K562 (cell line): ENCODE measurements at regions not wholly inside any gene's neighbourhood (a gene's known extent, or its start where the extent isn't known, plus 50 kb on each side); places are given as distances from the start of the nearest gene placed in this dataset.

Source experiments
- ATAC-seq: fragments of 200-7000 bp; cut with Tn5 transposase; 3 replicates; pipeline ENCODE4 v1.9.1; 2020; ENCODE audit warnings: moderate library complexity
- BruUV-seq: library from RNA; stranded (reverse); fragments of 400-500 nt; replicated peaks from 2 replicates; lab custom pipeline; 2021; lab: Mats Ljungman, UMichigan
- CTCF ChIA-PET: fragments of 300-600 bp; formaldehyde crosslinking; extraction: SDS; loops from one replicate; lab custom pipeline; 2021; ENCODE audit warnings: low intra/inter-chr PET ratio; lab: Yijun Ruan, JAX
- POLR2A ChIA-PET: fragments of 300-600, 350-650 bp; sonication (Branson Sonifier 250); formaldehyde crosslinking; extraction: SDS; loops from one replicate; lab custom pipeline; 2021; ENCODE audit warnings: antibody characterized with exemption, inconsistent platforms; lab: Yijun Ruan, JAX
- DNase-seq, 4 experiments: peaks; one replicate each; pipeline versions ENCODE4 v3.0.0 to v3.0.0-alpha.2; 2011 to 2018; ENCODE audit warnings: low spot score in 3 of 4, mixed read lengths in 3 of 4; ENCODE audit errors: extremely low read depth in 1 of 4
- FAIRE-seq: peaks from 2 replicates; lab custom pipeline; 2011; peaks lifted over from hg19 to GRCh38; lab: Jason Lieb, UNC
- H2AFZ ChIP-seq: 2 replicates; pipeline ENCODE4 v1.6.0; 2011; ENCODE audit warnings: low read depth, low read length, control low read depth, inconsistent platforms
- H3K27ac ChIP-seq: fragments of 200-600 bp; 3 replicates; pipeline ENCODE4 v1.8.0; 2011; ENCODE audit warnings: low read depth, mild to moderate bottlenecking, control low read depth, inconsistent platforms, low read length, moderate library complexity, mixed read lengths; ENCODE audit errors: extremely low read depth
- H3K27me3 ChIP-seq, 2 experiments: fragments of 300-600 bp in 1 of 2; 2 replicates in 1 of 2; 3 replicates in 1 of 2; pipeline versions ENCODE4 v1.6.0 to v1.8.0; 2011; ENCODE audit warnings: inconsistent platforms in 2 of 2, low read length in 2 of 2, mild to moderate bottlenecking in 1 of 2, mixed read lengths in 1 of 2, moderate library complexity in 1 of 2; ENCODE audit not compliant: control insufficient read depth in 2 of 2, insufficient read depth in 2 of 2
- H3K36me3 ChIP-seq: fragments of 300-600 bp; 3 replicates; pipeline ENCODE4 v1.8.0; 2011; ENCODE audit warnings: mild to moderate bottlenecking, low read length, inconsistent platforms; ENCODE audit not compliant: control insufficient read depth, insufficient read depth
- H3K4me1 ChIP-seq, 2 experiments: fragments of 200-600 bp in 1 of 2; replicated peaks in 1 of 2; 2 replicates in 1 of 2; 3 replicates in 1 of 2; pipeline versions ENCODE4 v1.5.1 to v1.8.0; 2011; ENCODE audit warnings: inconsistent platforms in 2 of 2, low read length in 2 of 2, mild to moderate bottlenecking in 1 of 2, mixed read lengths in 1 of 2, moderate library complexity in 1 of 2; ENCODE audit not compliant: control insufficient read depth in 2 of 2, insufficient read depth in 2 of 2
- H3K4me2 ChIP-seq: 2 replicates; pipeline ENCODE4 v1.6.1; 2011; ENCODE audit warnings: low read length, control low read depth, inconsistent platforms, mixed read lengths; ENCODE audit not compliant: insufficient read depth
- H3K4me3 ChIP-seq: fragments of 200-600 bp; sonication (generic), shearing (Covaris generic); 2 replicates; pipeline ENCODE4 v1.5.1; 2016; ENCODE audit warnings: control low read depth, inconsistent platforms
- H3K79me2 ChIP-seq: fragments of 200-600 bp; 3 replicates; pipeline ENCODE4 v1.8.0; 2011; ENCODE audit warnings: low read length, inconsistent platforms; ENCODE audit not compliant: control insufficient read depth, insufficient read depth
- H3K9ac ChIP-seq, 2 experiments: 2 replicates each; pipeline versions ENCODE4 v1.6.0 to v1.6.1; 2011; ENCODE audit warnings: low read depth in 2 of 2, low read length in 2 of 2, control low read depth in 1 of 2, inconsistent platforms in 1 of 2, mild to moderate bottlenecking in 1 of 2, mixed read lengths in 1 of 2; ENCODE audit not compliant: insufficient read depth in 1 of 2
- H3K9me1 ChIP-seq: one replicate; pipeline ENCODE4 v1.6.0; 2011; ENCODE audit warnings: inconsistent platforms, mild to moderate bottlenecking, low read length, moderate library complexity; ENCODE audit not compliant: control insufficient read depth, insufficient read depth
- H3K9me3 ChIP-seq: replicated peaks from 2 replicates; pipeline ENCODE4 v1.5.1; 2011; ENCODE audit warnings: low read depth, low read length, inconsistent platforms; ENCODE audit not compliant: control insufficient read depth, insufficient read depth
- H4K20me1 ChIP-seq: replicated peaks from 2 replicates; pipeline ENCODE4 v1.6.1; 2011; ENCODE audit warnings: low read length, inconsistent platforms, mixed read lengths; ENCODE audit not compliant: control insufficient read depth, insufficient read depth
- ATF3 ChIP-seq, 2 experiments: fragments of 450-650 bp in 1 of 2; sonication (generic) in 1 of 2; formaldehyde crosslinking in 1 of 2; IDR thresholded peaks in 1 of 2; conservative IDR thresholded peaks in 1 of 2; 2 replicates each; pipeline versions ENCODE4 v1.6.1 to v1.8.1; 2016 to 2023; ENCODE audit warnings: mild to moderate bottlenecking in 2 of 2, moderate library complexity in 2 of 2, inconsistent platforms in 1 of 2, missing genetic modification reagents in 1 of 2
- CUX1 ChIP-seq: fragments of 200-800 bp; sonication (Bioruptor generic); IDR thresholded peaks from 2 replicates; pipeline ENCODE4 v1.6.1; 2016; ENCODE audit warnings: missing genetic modification characterization, missing compliant biosample characterization
- ETS1 ChIP-seq: conservative IDR thresholded peaks from 2 replicates; pipeline ENCODE4 v1.6.1; 2011; ENCODE audit warnings: low read depth, mild to moderate bottlenecking, low read length; ENCODE audit not compliant: control insufficient read depth
- ETV1 ChIP-seq: fragments of 450-650 bp; conservative IDR thresholded peaks from 2 replicates; pipeline ENCODE4 v1.6.1; 2016; ENCODE audit warnings: missing genetic modification characterization, control low read depth, low read depth, missing compliant biosample characterization
- HIVEP1 ChIP-seq: fragments of 250-450 bp; sonication (Bioruptor Pico); IDR thresholded peaks from 2 replicates; pipeline ENCODE4 v1.4.0; 2020; ENCODE audit warnings: mild to moderate bottlenecking
- HMG20B ChIP-seq: fragments of 250-450 bp; sonication (Bioruptor Pico); IDR thresholded peaks from 2 replicates; pipeline ENCODE4 v1.5.0; 2021; ENCODE audit warnings: mild to moderate bottlenecking
- SFPQ ChIP-seq: fragments of 200-400 bp; formaldehyde crosslinking; IDR thresholded peaks from 2 replicates; pipeline ENCODE4 v1.6.1; 2017; ENCODE audit warnings: mild to moderate bottlenecking, low read depth, low read length, moderate library complexity
- SMAD2 ChIP-seq: fragments of 150-350 bp; IDR thresholded peaks from 2 replicates; pipeline ENCODE4 v1.6.1; 2014; ENCODE audit warnings: low read depth, mild to moderate bottlenecking, low read length
- SMAD4 ChIP-seq: fragments of 250-450 bp; sonication (Bioruptor Pico); conservative IDR thresholded peaks from 2 replicates; pipeline ENCODE4 v1.8.0; 2021; ENCODE audit warnings: inconsistent platforms, mild to moderate bottlenecking, moderate library complexity
- SNAPC5 ChIP-seq: fragments of 250-450 bp; sonication (Bioruptor Pico); IDR thresholded peaks from 2 replicates; pipeline ENCODE4 v1.8.0; 2021; ENCODE audit warnings: moderate library complexity, mild to moderate bottlenecking, inconsistent platforms
- ZNF384 ChIP-seq: IDR thresholded peaks from 2 replicates; pipeline ENCODE4 v1.6.1; 2012; ENCODE audit warnings: low read depth, low read length, improper control_type of control experiment
- ZNF436 ChIP-seq: fragments of 250-450, 450-650 bp; sonication (Bioruptor Pico); formaldehyde crosslinking; IDR thresholded peaks from 2 replicates; pipeline ENCODE4 v1.7.0; 2020; ENCODE audit warnings: mild to moderate bottlenecking
- ZNF444 ChIP-seq: fragments of 250-450 bp; sonication (Bioruptor Pico); IDR thresholded peaks from 2 replicates; pipeline ENCODE4 v1.4.0; 2020; ENCODE audit warnings: mild to moderate bottlenecking, moderate library complexity
- WGBS: fragments of 100-300 bp; shearing (Covaris generic); methylation state at CpG from one replicate; pipeline ENCODE4 v1.1.6; 2016; ENCODE audit warnings: low coverage, mixed read lengths; ENCODE audit not compliant: insufficient coverage; ENCODE audit errors: missing lambda C conversion rate; 5-methylcytosine and 5-hydroxymethylcytosine counted together
- in situ Hi-C: fragments of 300-500 bp; cut with MboI; formaldehyde crosslinking; loops from 4 replicates; pipeline ENCODE4 v1.15.0; 2018; ENCODE audit warnings: inconsistent platforms, mixed read lengths
- intact Hi-C: fragments of 100-400 bp; cut with micrococcal nuclease; formaldehyde crosslinking; loops from 2 replicates; pipeline ENCODE4 v1.14.2; 2022

GRCh38 chr2:46818819-46819218 lies 96.8 kb downstream of the MCFD2 start:
- 0% methylated on average over 2 of the region's 2 CpGs for WGBS
- no peak for TF ChIP-seq CUX1 (CRISPR knock-in tag)
- TF ChIP-seq ETS1: no peak
- TF ChIP-seq HMG20B: no peak
- no peak for TF ChIP-seq ATF3 (IDR thresholded peaks at IDR 0.05)
- TF ChIP-seq ATF3 (CRISPR knock-in tag; conservative IDR thresholded peaks at IDR 0.05): no peak
- no peak for TF ChIP-seq ZNF436
- no peak for TF ChIP-seq SMAD2
- no peak for TF ChIP-seq ZNF384
- TF ChIP-seq SMAD4 (CRISPR knock-in tag): no peak
- TF ChIP-seq ETV1 (tag): no peak
- TF ChIP-seq HIVEP1: no peak
- TF ChIP-seq ZNF444 (CRISPR knock-in tag): no peak
- no peak for TF ChIP-seq SFPQ
- no peak for TF ChIP-seq SNAPC5 (CRISPR knock-in tag)

More at GRCh38 chr2:46818819-46819218, 96.8 kb downstream of the MCFD2 start:
- no peak overlapping the region for H3K4me2 ChIP-seq
- ChIA-PET POLR2A (interaction anchor here (1.0 kb wide), 1 partner anchor 13 kb away, joined by 3 read pairs; no protein-coding TSS in a partner anchor), CTCF (no interaction called here)
- in situ Hi-C loops (no loop called here), intact Hi-C loops (no loop called here)
- H3K9me3 ChIP-seq: no peaks in the 10 kb centered on the region; the same call in 1 of the 2 replicates
- H3K79me2 ChIP-seq: no peaks in the 10 kb centered on the region
- no peak for DNase-seq
- H3K9ac ChIP-seq: no peak overlapping the region
- no peak overlapping the region for H2AFZ ChIP-seq
- no peak overlapping the region for H3K27ac ChIP-seq
- H3K4me3 ChIP-seq: no peak overlapping the region
- H4K20me1 ChIP-seq: 0 out of 2 replicates have a peak, but pooled peaks cover 3% of the 10 kb centered on the region
- peaks cover 22 to 54% of the 10 kb centered on the region in 2 experiments for H3K27me3 ChIP-seq
- no peak for FAIRE-seq
- H3K9me1 ChIP-seq: no peaks in the 10 kb centered on the region
- no TSS peak for BruUV-seq
- H3K36me3 ChIP-seq: no peaks in the 10 kb centered on the region
- ATAC-seq: no peak
- peaks cover 6 to 7% of the 10 kb centered on the region in 2 experiments; a peak in 3 of 5 replicates for H3K4me1 ChIP-seq
